Body of pancreas (tissue), 4 donors: ENCODE measurements at regions not wholly inside any gene's neighbourhood (a gene's known extent, or its start where the extent isn't known, plus 50 kb on each side); places are given as distances from the start of the nearest gene placed in this dataset.

Source experiments
- ATAC-seq: fragments of 150-250 bp; one replicate; pipeline ENCODE4 v1.9.1; 2016
- DNase-seq, 4 donors: peaks; one replicate each; pipeline ENCODE4 v3.0.0-alpha.2; 2019
- H3K27ac ChIP-seq, 4 donors: fragments of 200-600 bp; sonication (generic); 1 replicate in 3 of 4; 2 replicates in 1 of 4; pipeline versions ENCODE4 v1.5.1 to v1.6.1; 2016 to 2019; ENCODE audit warnings: mild to moderate bottlenecking in 1 of 4, mixed read lengths in 1 of 4, moderate library complexity in 1 of 4
- H3K27me3 ChIP-seq, 2 donors: fragments of 200-600 bp; sonication (generic); one replicate each; pipeline ENCODE4 v1.6.0; 2016; ENCODE audit warnings: mild to moderate bottlenecking in 1 of 2
- H3K36me3 ChIP-seq, 2 donors: fragments of 200-600 bp; sonication (generic); replicated peaks in 1 of 2; 2 replicates each; pipeline ENCODE4 v1.5.1; 2016; ENCODE audit warnings: low read depth in 2 of 2; ENCODE audit not compliant: insufficient read depth in 1 of 2
- H3K4me1 ChIP-seq: fragments of 200-600 bp; sonication (generic); one replicate; pipeline ENCODE4 v1.6.0; 2016
- H3K4me3 ChIP-seq, 2 donors: fragments of 200-600 bp; sonication (generic); 1 replicate in 1 of 2; 2 replicates in 1 of 2; pipeline ENCODE4 v1.5.1; 2016 to 2019
- H3K9me3 ChIP-seq, 3 donors: fragments of 200-600 bp; sonication (generic); 1 replicate in 2 of 3; 2 replicates in 1 of 3; pipeline ENCODE4 v1.5.1; 2016
- POLR2A ChIP-seq, 3 donors: fragments of 450-650 bp; IDR thresholded peaks; one replicate each; pipeline ENCODE4 v1.6.1; 2016; ENCODE audit warnings: antibody characterized with exemption in 3 of 3, mild to moderate bottlenecking in 2 of 3
- WGBS, 2 donors: methylation state at CpG; one replicate each; pipeline ENCODE4 v1.1.5; 2017; 5-methylcytosine and 5-hydroxymethylcytosine counted together
- intact Hi-C: fragments of 100-400 bp; cut with DNase I; formaldehyde crosslinking; loops from one replicate; pipeline ENCODE4 v1.15.1; 2023
- TF ChIP-seq, protein P1 (sequence below), 7 experiments: fragments of 450-650 bp in 4 of 7; fragments of 200-600 bp in 3 of 7; sonication (generic) in 3 of 7; IDR thresholded peaks; one replicate each; pipeline ENCODE4 v1.5.1; 2016 to 2019; ENCODE audit warnings: antibody characterized with exemption in 7 of 7

DNA sequence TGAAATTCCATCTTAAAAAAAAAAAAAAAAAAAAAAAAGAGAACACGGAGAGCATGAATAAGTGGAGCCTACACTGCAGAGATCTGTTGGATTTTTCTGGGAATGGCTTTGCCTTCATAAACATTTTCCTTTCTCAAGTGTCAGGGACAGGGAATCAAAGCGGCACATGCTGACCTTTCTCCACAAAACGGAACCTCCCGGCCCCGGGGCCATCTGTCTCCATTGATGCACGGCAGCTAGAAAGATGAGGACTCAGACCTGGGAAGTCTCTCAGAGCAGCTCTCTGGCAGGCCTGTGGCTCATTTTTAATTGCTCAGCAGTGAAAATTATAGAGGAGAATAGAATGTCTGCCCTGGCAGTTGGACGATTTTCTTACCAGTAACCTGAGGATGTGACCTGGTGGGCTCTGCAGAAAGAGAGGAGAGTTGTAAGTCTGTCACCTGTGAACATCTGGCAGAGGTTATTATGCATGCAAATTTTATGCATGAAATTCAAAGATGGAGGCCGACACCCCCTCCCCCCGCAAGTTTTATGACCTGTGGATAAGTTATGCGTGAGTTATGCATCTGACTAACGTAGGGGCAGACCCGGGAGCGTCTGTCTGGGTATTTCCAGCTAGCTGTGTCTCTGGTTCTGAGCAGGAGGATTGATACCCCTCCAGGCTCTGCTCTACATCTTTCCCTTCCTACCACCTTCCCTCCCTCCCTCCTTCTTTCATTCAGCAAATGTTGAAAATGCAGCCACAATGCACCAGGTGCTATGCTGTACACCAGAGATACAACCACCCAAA lies 352.5 kb downstream of the CDH26 start:
- no peak for TF ChIP-seq POLR2A (IDR thresholded peaks at IDR 0.05)
- TF ChIP-seq, protein P1, sequence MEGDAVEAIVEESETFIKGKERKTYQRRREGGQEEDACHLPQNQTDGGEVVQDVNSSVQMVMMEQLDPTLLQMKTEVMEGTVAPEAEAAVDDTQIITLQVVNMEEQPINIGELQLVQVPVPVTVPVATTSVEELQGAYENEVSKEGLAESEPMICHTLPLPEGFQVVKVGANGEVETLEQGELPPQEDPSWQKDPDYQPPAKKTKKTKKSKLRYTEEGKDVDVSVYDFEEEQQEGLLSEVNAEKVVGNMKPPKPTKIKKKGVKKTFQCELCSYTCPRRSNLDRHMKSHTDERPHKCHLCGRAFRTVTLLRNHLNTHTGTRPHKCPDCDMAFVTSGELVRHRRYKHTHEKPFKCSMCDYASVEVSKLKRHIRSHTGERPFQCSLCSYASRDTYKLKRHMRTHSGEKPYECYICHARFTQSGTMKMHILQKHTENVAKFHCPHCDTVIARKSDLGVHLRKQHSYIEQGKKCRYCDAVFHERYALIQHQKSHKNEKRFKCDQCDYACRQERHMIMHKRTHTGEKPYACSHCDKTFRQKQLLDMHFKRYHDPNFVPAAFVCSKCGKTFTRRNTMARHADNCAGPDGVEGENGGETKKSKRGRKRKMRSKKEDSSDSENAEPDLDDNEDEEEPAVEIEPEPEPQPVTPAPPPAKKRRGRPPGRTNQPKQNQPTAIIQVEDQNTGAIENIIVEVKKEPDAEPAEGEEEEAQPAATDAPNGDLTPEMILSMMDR (IDR thresholded peaks at IDR 0.05): no peak
- WGBS, 2 donors: 75 to 78% methylated on average over 13 of the region's 13 CpGs
- H3K27ac ChIP-seq: no peak overlapping the region
- no peaks in the 10 kb centered on the region for H3K27me3 ChIP-seq
- intact Hi-C loops: no loop called here
- no peak overlapping the region for H3K4me3 ChIP-seq
- no peak for ATAC-seq
- no peaks in the 10 kb centered on the region for H3K9me3 ChIP-seq
- no peaks in the 10 kb centered on the region for H3K4me1 ChIP-seq
- no peaks in the 10 kb centered on the region for H3K36me3 ChIP-seq
- DNase-seq: no peak

DNA sequence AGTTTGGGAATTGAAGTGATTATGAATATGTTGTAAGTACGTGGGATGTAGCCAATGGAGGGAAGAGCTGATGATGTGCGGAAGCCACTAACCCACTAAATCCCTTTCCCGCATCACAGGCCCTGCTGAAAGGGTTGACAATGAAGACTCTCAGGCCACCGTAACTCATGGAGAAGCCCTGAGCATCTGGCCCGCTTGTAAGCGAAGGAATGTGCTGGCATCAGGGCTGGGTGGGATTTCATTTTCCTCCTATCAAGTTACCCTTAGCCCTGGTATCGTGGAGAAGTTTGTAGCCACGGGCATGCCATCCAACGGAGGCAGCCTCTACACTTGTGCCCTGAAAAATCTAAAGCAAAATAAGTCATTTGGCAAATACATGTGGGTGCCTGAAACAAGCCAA lies 355.0 kb downstream of the CDH26 start:
- TF ChIP-seq, protein P1 (IDR thresholded peaks at IDR 0.05): no peak
- TF ChIP-seq POLR2A (IDR thresholded peaks at IDR 0.05): no peak
- no peak overlapping the region for H3K4me3 ChIP-seq
- intact Hi-C loops: no loop called here
- ATAC-seq (no peak), DNase-seq (no peak)
- H3K4me1 ChIP-seq: no peaks in the 10 kb centered on the region
- H3K9me3 ChIP-seq: no peaks in the 10 kb centered on the region
- H3K27me3 ChIP-seq: no peaks in the 10 kb centered on the region
- WGBS, 2 donors: 78 to 84% methylated on average over 9 of the region's 9 CpGs
- no peaks in the 10 kb centered on the region for H3K36me3 ChIP-seq
- H3K27ac ChIP-seq: no peak overlapping the region

DNA sequence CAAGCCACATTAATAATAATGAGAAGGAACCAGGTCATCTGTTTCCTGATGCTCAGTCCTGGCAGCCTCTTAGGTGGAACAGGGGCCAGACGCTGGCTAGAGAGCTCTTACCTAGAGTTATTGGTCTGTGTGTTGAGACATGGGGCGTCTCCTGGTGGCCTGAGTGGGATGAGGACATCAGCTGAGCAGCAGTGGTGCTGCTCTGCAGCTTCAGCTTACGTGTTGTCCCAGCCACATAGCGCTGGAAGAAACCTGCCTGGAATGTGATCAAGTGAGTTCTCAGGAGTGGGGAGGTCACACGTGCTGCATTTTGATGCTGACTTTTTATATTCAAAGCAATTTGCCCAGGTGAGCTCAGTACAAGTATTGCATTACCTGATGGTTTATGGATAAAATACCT lies 355.4 kb downstream of the CDH26 start:
- H3K9me3 ChIP-seq: no peaks in the 10 kb centered on the region
- no peak overlapping the region for H3K4me3 ChIP-seq
- ATAC-seq (no peak), DNase-seq (no peak)
- WGBS, 2 donors: 33 to 53% methylated on average over 2 to 5 of the region's 5 CpGs
- H3K27ac ChIP-seq: no peak overlapping the region
- intact Hi-C loops: no loop called here
- no peaks in the 10 kb centered on the region for H3K4me1 ChIP-seq
- H3K27me3 ChIP-seq: no peaks in the 10 kb centered on the region
- H3K36me3 ChIP-seq: no peaks in the 10 kb centered on the region
- TF ChIP-seq, protein P1 (IDR thresholded peaks at IDR 0.05): no peak
- TF ChIP-seq POLR2A (IDR thresholded peaks at IDR 0.05): no peak

DNA sequence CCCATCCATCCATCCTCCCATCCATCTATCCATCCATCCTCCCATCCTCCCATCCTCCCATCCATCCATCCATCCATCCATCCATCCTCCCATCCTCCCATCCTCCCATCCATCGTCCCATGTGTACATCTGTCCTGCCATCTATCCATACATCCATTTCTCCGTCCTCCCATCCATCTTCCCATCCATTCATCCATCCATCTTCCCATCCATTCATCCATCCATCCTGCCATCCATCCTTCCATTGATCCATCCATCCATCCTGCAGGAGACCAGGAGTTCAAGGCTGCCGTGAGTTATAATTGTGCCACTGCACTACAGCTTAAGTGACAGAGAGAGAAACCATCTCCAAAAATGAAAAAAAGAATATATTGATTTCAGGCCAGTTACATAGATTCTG lies 356.5 kb downstream of the CDH26 start:
- H3K36me3 ChIP-seq: no peaks in the 10 kb centered on the region
- intact Hi-C loops: no loop called here

More for the DNA sequence above, 356.5 kb downstream of the CDH26 start:
- Histone ChIP-seq H3K4me1 (no peaks in the 10 kb centered on the region), H3K27me3 (no peaks in the 10 kb centered on the region), H3K9me3 (no peaks in the 10 kb centered on the region), H3K27ac (no peak overlapping the region), H3K4me3 (no peak overlapping the region)
- ATAC-seq (no peak), DNase-seq (no peak)
- 73 to 77% methylated on average over 3 of the region's 3 CpGs for WGBS, 2 donors
- TF ChIP-seq, protein P1 (IDR thresholded peaks at IDR 0.05): no peak
- TF ChIP-seq POLR2A (IDR thresholded peaks at IDR 0.05): no peak
